ENCODE measurements at regions not wholly inside any gene's neighbourhood (a gene's known extent, or its start where the extent isn't known, plus 50 kb on each side); places are given as distances from the start of the nearest gene placed in this dataset.

DNA sequence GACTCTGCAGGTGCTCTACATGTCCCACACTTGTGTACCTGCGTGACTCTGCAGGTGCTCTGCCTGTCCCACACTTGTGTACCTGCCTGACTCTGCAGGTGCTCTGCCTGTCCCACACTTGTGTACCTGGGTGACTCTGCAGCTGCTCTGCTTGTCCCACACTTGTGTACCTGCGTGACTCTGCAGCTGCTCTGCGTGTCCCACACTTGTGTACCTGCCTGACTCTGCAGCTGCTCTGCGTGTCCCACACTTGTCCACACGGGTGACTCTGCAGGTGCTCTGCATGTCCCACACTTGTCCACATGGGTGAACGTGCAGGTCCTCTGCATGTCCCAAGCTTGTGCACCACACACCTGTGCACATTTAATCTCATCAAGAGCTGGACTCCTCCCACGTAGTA lies 576.7 kb upstream of the SALL3 start:
- Histone ChIP-seq H2AFZ (ENCODE audit: low read length) (no peak overlapping the region), H3K27ac (ENCODE audit: extremely low read length, insufficient read depth, low read length) (no peak overlapping the region), H3K4me1 (ENCODE audit: insufficient read depth, low read length) (no peaks in the 10 kb centered on the region), H3K79me2 (ENCODE audit: insufficient read depth, low read length) (no peaks in the 10 kb centered on the region), H3K9ac (ENCODE audit: insufficient read depth, low read depth, low read length) (no peak overlapping the region), H3K27me3 (ENCODE audit: control insufficient read depth in 1 of 2, insufficient read depth in 2 of 2, low read length in 2 of 2) (peaks cover 2 to 44% of the 10 kb centered on the region in 2 experiments; a peak in 3 of 5 replicates), H3K4me3 (replicated peaks in 1 of 3; ENCODE audit: insufficient read depth in 1 of 3, low read depth in 2 of 3, low read length in 3 of 3) (no peak overlapping the region), H3K9me3 (ENCODE audit: low read length) (no peaks in the 10 kb centered on the region), H4K20me1 (ENCODE audit: insufficient read depth, low read length) (no peaks in the 10 kb centered on the region), H3K4me2 (ENCODE audit: low read depth, low read length) (no peak overlapping the region), H3K36me3 (replicated peaks in 1 of 2; ENCODE audit: control insufficient read depth in 1 of 2, insufficient read depth in 2 of 2, low read length in 2 of 2) (no peaks in the 10 kb centered on the region)
- in situ Hi-C loops (cut with HindIII; ENCODE audit: extremely low pct_ligation_motif_present, low pct_unique_long_range_greater_than_20kb) (no loop called here), intact Hi-C loops (cut with micrococcal nuclease; ENCODE audit: unreplicated experiment) (no loop called here)
- no peak for TF ChIP-seq SP4 (CRISPR knock-in tag; IDR thresholded peaks at IDR 0.05)
- TF ChIP-seq KDM1A (CRISPR knock-in tag; IDR thresholded peaks at IDR 0.05) = no peak
- DNase-seq (ENCODE audit: low spot score) (no peak), ATAC-seq (no peak), FAIRE-seq (no peak)
- POLR2A ChIA-PET = no interaction called here
- 0% methylated on average over 3 of the region's 7 CpGs for WGBS (ENCODE audit: low lambda C conversion rate)
- BruUV-seq (replicated peaks) = no TSS peak
- CTCF ChIA-PET (ENCODE audit: low intra/inter-chr PET ratio, low total read pairs) = no interaction called here

DNA sequence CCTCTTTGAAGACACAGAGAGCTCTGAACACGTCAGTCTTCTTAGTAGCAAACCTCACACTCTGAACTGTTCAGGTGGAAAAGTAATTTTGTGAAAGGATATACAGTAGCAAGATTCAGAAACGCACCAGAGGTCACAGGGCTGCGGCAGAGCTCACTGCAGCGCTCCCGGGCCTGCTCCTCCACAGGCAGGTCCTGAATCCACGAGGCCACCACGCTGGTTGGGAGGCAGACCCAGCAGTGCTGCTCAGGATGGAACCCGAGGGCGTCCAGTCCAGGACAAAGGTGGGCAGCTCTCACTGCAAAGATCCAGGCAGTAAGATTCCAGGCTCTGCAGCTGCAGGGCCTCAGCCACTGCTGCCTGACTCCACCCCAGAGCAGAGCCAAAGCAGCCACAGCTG lies 576.2 kb upstream of the SALL3 start:
- Histone ChIP-seq H3K36me3 (replicated peaks in 1 of 2; ENCODE audit: control insufficient read depth in 1 of 2, insufficient read depth in 2 of 2, low read length in 2 of 2) (no peaks in the 10 kb centered on the region), H3K9me3 (ENCODE audit: low read length) (no peaks in the 10 kb centered on the region), H3K4me1 (ENCODE audit: insufficient read depth, low read length) (no peaks in the 10 kb centered on the region), H3K4me2 (ENCODE audit: low read depth, low read length) (no peak overlapping the region), H3K9ac (ENCODE audit: insufficient read depth, low read depth, low read length) (no peak overlapping the region), H3K27me3 (ENCODE audit: control insufficient read depth in 1 of 2, insufficient read depth in 2 of 2, low read length in 2 of 2) (peaks cover 2 to 44% of the 10 kb centered on the region in 2 experiments; a peak in 3 of 5 replicates), H3K4me3 (replicated peaks in 1 of 3; ENCODE audit: insufficient read depth in 1 of 3, low read depth in 2 of 3, low read length in 3 of 3) (no peak overlapping the region), H3K79me2 (ENCODE audit: insufficient read depth, low read length) (no peaks in the 10 kb centered on the region), H2AFZ (ENCODE audit: low read length) (no peak overlapping the region), H4K20me1 (ENCODE audit: insufficient read depth, low read length) (no peaks in the 10 kb centered on the region), H3K27ac (ENCODE audit: extremely low read length, insufficient read depth, low read length) (no peak overlapping the region)
- BruUV-seq (replicated peaks) = no TSS peak
- ChIA-PET POLR2A (no interaction called here), CTCF (ENCODE audit: low intra/inter-chr PET ratio, low total read pairs) (no interaction called here)
- in situ Hi-C loops (cut with HindIII; ENCODE audit: extremely low pct_ligation_motif_present, low pct_unique_long_range_greater_than_20kb) = no loop called here
- ATAC-seq (no peak), FAIRE-seq (no peak), DNase-seq (ENCODE audit: low spot score) (no peak)
- intact Hi-C loops (cut with micrococcal nuclease; ENCODE audit: unreplicated experiment) = no loop called here
- WGBS (ENCODE audit: low lambda C conversion rate) = 8% methylated on average over 5 of the region's 9 CpGs
- TF ChIP-seq RBFOX2 (IDR thresholded peaks at IDR 0.05; ENCODE audit: low read depth, low read length) (no peak), SNAI1 (CRISPR knock-in tag; IDR thresholded peaks at IDR 0.05; ENCODE audit: borderline replicate concordance) (no peak), ZNF383 (CRISPR knock-in tag; IDR thresholded peaks at IDR 0.05; ENCODE audit: borderline replicate concordance) (no peak)
- TF ChIP-seq, protein P1, sequence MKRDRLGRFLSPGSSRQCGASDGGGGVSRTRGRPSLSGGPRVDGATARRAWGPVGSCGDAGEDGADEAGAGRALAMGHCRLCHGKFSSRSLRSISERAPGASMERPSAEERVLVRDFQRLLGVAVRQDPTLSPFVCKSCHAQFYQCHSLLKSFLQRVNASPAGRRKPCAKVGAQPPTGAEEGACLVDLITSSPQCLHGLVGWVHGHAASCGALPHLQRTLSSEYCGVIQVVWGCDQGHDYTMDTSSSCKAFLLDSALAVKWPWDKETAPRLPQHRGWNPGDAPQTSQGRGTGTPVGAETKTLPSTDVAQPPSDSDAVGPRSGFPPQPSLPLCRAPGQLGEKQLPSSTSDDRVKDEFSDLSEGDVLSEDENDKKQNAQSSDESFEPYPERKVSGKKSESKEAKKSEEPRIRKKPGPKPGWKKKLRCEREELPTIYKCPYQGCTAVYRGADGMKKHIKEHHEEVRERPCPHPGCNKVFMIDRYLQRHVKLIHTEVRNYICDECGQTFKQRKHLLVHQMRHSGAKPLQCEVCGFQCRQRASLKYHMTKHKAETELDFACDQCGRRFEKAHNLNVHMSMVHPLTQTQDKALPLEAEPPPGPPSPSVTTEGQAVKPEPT (CRISPR knock-in tag; IDR thresholded peaks at IDR 0.05; ENCODE audit: low read depth) = no peak
- TF ChIP-seq, protein P2, sequence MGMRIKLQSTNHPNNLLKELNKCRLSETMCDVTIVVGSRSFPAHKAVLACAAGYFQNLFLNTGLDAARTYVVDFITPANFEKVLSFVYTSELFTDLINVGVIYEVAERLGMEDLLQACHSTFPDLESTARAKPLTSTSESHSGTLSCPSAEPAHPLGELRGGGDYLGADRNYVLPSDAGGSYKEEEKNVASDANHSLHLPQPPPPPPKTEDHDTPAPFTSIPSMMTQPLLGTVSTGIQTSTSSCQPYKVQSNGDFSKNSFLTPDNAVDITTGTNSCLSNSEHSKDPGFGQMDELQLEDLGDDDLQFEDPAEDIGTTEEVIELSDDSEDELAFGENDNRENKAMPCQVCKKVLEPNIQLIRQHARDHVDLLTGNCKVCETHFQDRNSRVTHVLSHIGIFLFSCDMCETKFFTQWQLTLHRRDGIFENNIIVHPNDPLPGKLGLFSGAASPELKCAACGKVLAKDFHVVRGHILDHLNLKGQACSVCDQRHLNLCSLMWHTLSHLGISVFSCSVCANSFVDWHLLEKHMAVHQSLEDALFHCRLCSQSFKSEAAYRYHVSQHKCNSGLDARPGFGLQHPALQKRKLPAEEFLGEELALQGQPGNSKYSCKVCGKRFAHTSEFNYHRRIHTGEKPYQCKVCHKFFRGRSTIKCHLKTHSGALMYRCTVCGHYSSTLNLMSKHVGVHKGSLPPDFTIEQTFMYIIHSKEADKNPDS (CRISPR knock-in tag; IDR thresholded peaks at IDR 0.05) = no peak
- TF ChIP-seq, protein P3, sequence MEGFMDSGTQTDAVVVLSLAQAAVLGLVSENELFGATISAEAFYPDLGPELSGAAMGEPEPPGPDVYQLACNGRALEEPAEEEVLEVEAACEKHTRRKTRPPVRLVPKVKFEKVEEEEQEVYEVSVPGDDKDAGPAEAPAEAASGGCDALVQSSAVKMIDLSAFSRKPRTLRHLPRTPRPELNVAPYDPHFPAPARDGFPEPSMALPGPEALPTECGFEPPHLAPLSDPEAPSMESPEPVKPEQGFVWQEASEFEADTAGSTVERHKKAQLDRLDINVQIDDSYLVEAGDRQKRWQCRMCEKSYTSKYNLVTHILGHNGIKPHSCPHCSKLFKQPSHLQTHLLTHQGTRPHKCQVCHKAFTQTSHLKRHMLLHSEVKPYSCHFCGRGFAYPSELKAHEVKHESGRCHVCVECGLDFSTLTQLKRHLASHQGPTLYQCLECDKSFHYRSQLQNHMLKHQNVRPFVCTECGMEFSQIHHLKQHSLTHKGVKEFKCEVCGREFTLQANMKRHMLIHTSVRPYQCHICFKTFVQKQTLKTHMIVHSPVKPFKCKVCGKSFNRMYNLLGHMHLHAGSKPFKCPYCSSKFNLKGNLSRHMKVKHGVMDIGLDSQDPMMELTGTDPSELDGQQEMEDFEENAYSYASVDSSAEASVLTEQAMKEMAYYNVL (CRISPR knock-in tag; IDR thresholded peaks at IDR 0.05; ENCODE audit: borderline replicate concordance) = no peak
- TF ChIP-seq, protein P4, sequence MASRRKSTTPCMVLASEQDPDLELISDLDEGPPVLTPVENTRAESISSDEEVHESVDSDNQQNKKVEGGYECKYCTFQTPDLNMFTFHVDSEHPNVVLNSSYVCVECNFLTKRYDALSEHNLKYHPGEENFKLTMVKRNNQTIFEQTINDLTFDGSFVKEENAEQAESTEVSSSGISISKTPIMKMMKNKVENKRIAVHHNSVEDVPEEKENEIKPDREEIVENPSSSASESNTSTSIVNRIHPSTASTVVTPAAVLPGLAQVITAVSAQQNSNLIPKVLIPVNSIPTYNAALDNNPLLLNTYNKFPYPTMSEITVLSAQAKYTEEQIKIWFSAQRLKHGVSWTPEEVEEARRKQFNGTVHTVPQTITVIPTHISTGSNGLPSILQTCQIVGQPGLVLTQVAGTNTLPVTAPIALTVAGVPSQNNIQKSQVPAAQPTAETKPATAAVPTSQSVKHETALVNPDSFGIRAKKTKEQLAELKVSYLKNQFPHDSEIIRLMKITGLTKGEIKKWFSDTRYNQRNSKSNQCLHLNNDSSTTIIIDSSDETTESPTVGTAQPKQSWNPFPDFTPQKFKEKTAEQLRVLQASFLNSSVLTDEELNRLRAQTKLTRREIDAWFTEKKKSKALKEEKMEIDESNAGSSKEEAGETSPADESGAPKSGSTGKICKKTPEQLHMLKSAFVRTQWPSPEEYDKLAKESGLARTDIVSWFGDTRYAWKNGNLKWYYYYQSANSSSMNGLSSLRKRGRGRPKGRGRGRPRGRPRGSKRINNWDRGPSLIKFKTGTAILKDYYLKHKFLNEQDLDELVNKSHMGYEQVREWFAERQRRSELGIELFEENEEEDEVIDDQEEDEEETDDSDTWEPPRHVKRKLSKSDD (CRISPR knock-in tag; IDR thresholded peaks at IDR 0.05; ENCODE audit: low read depth) = no peak

All from HepG2 (cell line).